ENCODE measurements at regions not wholly inside any gene's neighbourhood (a gene's known extent, or its start where the extent isn't known, plus 50 kb on each side); places are given as distances from the start of the nearest gene placed in this dataset.

DNA sequence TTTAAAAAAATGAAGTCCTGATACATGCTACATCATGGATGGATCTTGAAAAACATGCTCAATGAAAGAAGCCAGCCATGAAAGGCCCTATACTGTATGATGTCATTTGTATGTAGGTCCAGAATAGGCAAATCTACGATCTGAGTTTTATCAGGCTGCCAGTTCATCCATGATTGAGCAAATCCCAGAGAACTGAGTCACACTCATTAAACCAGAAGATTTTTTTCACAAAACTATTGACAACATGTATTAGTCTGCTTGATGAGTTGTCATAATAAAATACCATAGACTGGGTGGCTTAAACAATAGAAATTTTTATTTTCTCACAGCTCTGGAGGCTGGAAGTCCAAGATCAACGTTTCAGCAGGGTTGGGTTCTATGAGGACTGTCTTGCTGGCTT, 130.7 kb downstream of the MREG start:
- TF ChIP-seq, protein P1, sequence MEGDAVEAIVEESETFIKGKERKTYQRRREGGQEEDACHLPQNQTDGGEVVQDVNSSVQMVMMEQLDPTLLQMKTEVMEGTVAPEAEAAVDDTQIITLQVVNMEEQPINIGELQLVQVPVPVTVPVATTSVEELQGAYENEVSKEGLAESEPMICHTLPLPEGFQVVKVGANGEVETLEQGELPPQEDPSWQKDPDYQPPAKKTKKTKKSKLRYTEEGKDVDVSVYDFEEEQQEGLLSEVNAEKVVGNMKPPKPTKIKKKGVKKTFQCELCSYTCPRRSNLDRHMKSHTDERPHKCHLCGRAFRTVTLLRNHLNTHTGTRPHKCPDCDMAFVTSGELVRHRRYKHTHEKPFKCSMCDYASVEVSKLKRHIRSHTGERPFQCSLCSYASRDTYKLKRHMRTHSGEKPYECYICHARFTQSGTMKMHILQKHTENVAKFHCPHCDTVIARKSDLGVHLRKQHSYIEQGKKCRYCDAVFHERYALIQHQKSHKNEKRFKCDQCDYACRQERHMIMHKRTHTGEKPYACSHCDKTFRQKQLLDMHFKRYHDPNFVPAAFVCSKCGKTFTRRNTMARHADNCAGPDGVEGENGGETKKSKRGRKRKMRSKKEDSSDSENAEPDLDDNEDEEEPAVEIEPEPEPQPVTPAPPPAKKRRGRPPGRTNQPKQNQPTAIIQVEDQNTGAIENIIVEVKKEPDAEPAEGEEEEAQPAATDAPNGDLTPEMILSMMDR (conservative IDR thresholded peaks at IDR 0.05; ENCODE audit: low read depth) = no peak
- CTCF ChIA-PET = no interaction called here
- DNase-seq (ENCODE audit: low spot score) = peak; percentile 32
- no peak overlapping the region for H3K27ac ChIP-seq
- POLR2A ChIA-PET (ENCODE audit: low non-redundant PET) = no interaction called here

DNA sequence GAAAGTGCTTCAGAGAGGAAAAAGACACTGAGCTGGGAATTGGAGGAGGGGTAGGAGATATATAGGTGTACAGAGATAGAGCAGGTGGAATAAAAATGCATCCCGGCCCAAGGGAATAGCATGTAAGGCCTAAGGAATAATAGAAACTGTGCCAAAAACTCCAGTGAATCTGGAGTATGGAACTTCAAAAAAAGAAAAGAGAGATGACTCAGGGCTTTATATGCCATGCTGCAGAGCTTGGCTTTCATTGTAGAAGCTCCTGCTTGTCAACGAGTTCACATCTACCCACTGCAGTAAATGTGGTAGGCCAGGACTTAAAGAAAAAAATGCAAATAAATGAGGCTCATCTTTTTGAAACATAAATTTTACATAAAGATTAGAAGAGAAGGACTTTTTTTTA, 131.8 kb downstream of the MREG start:
- ChIA-PET POLR2A (ENCODE audit: low non-redundant PET) (no interaction called here), CTCF (interaction anchor here (0.5 to 1.3 kb wide), 2 partner anchors 50 to 178 kb away, joined by 3 read pairs; no protein-coding TSS in a partner anchor)
- DNase-seq (ENCODE audit: low spot score) = no peak
- TF ChIP-seq, protein P1 (conservative IDR thresholded peaks at IDR 0.05; ENCODE audit: low read depth) = no peak
- H3K27ac ChIP-seq = no peak overlapping the region

DNA sequence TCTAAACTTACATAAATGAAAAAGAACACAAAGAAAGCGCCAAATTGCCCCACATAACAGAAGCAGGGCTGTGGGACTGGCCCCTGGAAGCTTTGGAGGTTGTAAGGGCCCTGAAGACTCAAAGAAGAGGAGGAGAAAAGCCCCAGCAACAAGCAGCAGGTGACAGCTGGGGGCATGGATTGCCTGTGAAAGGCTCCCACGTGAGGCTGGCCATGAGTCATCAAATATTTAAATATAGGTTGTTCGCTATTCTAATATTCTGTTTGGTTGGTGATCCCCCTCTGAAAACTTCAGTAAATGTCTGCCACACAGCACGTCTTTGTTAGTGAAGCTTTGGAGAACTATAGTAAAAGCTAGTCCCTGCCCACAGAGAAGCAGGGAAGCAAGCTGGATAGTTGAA, 132.4 kb downstream of the MREG start:
- TF ChIP-seq, protein P1 (conservative IDR thresholded peaks at IDR 0.05; ENCODE audit: low read depth) = no peak
- no peak for DNase-seq (ENCODE audit: low spot score)
- CTCF ChIA-PET = interaction anchor here (1.3 kb wide), 1 partner anchor 50 kb away, joined by 3 read pairs; no protein-coding TSS in a partner anchor
- H3K27ac ChIP-seq = no peak overlapping the region
- POLR2A ChIA-PET (ENCODE audit: low non-redundant PET) = no interaction called here

DNA sequence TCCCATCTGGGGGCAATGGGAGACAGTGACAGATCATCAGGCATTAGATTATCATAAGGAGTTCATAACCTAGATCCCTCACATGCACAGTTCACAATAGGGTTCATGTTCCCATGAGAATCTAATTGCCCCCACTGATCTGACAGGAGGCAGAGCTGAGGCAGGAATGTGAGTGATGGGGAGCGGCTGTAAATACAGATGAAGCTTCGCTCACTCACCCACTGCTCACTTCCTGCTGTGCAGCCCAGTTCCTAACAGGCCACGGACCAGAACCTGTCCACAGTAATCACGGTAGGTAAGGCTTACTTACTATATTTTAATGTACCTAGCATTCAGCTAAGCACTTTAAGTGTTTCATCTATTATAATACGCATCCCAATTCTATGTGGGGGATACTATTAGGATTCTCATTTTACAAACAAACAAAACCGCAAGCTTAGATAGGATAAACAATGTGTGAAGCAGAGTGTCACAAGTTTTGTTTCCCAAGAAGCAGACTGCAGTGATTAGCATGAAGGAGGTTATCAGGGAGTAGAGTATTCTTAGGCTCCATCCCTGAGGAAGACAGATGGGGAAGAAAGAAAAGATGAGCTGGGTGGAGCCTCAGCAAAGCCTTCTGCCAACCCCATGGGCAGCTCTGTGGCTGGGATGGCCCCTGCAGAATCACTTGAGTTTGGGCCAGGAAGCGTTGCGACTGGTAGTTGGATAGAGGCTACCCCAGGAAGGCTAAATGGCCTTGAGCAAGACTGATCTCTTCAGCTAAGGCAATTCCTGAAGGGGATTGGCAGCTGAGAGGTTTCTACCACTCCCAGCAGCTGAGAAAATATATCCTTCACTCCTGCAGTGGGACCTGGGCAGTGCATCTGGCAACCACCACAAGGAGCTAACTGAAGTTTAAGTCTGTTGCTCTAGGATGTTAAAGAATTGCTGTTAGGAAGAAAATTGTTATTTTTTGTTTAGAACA, 133.1 kb downstream of the MREG start:
- POLR2A ChIA-PET (ENCODE audit: low non-redundant PET) = no interaction called here
- CTCF ChIA-PET = interaction anchor here (0.5 to 1.3 kb wide), 2 partner anchors 51 to 146 kb away, joined by 3 read pairs; no protein-coding TSS in a partner anchor
- no peak overlapping the region for H3K27ac ChIP-seq
- DNase-seq (ENCODE audit: low spot score) = no peak
- TF ChIP-seq, protein P1 (conservative IDR thresholded peaks at IDR 0.05; ENCODE audit: low read depth) = no peak

DNA sequence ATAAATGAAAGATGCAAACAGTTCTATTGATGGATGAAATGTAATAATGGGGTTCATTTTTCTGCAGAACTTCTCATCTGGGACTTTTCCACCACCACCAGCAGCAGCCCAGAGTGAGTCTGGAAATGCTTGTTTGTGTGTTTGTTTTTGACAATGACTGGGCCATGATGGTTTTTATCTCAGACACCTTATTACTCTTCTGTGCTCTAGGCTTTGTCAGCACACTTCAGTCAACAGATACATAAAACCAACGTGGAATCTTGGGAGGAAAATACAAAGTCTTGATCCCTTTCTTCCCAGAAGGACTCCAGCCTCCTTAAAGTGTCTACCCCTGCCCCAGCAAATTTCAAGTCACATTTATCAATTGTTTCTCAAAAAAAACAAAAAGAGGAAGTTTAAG, 134.0 kb downstream of the MREG start:
- DNase-seq (ENCODE audit: low spot score) = no peak
- CTCF ChIA-PET = no interaction called here
- POLR2A ChIA-PET (ENCODE audit: low non-redundant PET) = no interaction called here
- H3K27ac ChIP-seq = no peak overlapping the region
- TF ChIP-seq, protein P1 (conservative IDR thresholded peaks at IDR 0.05; ENCODE audit: low read depth) = no peak

DNA sequence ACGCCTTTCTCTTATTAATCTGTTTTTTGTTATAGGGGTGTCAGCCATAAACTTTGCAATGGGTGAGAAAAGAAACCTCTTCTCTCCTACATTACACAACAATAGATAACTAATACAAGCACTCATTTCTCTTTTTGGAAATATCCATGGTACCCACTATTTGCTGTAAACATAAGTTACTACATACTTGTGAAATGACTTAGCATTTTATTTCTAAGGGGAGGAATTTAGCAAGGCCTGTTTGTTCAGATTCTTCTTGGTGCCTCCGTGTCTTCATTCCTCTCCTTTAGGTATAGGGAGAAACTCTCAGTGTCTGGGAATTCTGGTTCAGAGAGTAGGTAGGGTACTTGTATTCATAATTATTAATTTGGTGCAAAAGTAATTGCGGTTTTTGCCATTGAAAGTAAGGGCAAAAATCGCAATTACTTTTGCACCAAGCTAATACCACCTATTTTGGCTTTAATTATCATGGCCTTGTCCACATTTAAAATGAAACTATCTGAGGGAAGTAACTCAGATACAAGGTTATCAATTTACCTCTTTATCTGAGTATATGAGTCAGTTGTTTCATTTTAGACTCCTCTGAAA, 134.8 kb downstream of the MREG start:
- no peak for DNase-seq (ENCODE audit: low spot score)
- POLR2A ChIA-PET (ENCODE audit: low non-redundant PET) = no interaction called here
- TF ChIP-seq, protein P1 (conservative IDR thresholded peaks at IDR 0.05; ENCODE audit: low read depth) = no peak
- no peak overlapping the region for H3K27ac ChIP-seq
- CTCF ChIA-PET = no interaction called here
